Mesodermal cell (in vitro differentiated cells): ENCODE measurements at regions not wholly inside any gene's neighbourhood (a gene's known extent, or its start where the extent isn't known, plus 50 kb on each side); places are given as distances from the start of the nearest gene placed in this dataset.

Source experiments
- H3K27ac ChIP-seq: 2 replicates; pipeline ENCODE4 v1.7.0; 2013; ENCODE audit warnings: mild to moderate bottlenecking, low read depth, low read length, moderate library complexity; ENCODE audit not compliant: severe bottlenecking
- H3K36me3 ChIP-seq: 2 replicates; pipeline ENCODE4 v1.7.1; 2013; ENCODE audit warnings: mild to moderate bottlenecking, low read length, moderate library complexity; ENCODE audit not compliant: control insufficient read depth, insufficient read depth
- H3K4me1 ChIP-seq: one replicate; pipeline ENCODE4 v1.7.1; 2013; ENCODE audit warnings: mild to moderate bottlenecking, low read length; ENCODE audit not compliant: insufficient read depth, control insufficient read depth, poor library complexity, severe bottlenecking
- H3K4me3 ChIP-seq: 2 replicates; pipeline ENCODE4 v1.7.0; 2013; ENCODE audit warnings: low read length, control low read depth, mild to moderate bottlenecking; ENCODE audit not compliant: insufficient read depth, poor library complexity, severe bottlenecking; ENCODE audit errors: extremely low read depth
- H3K9me3 ChIP-seq: 2 replicates; pipeline ENCODE4 v1.7.1; 2013; ENCODE audit warnings: mild to moderate bottlenecking, low read length, moderate library complexity; ENCODE audit not compliant: control insufficient read depth
- WGBS, 2 experiments: methylation state at CpG; one replicate each; pipeline ENCODE4 v1.1.5; 2013; ENCODE audit warnings: missing lambda C conversion rate in 2 of 2; ENCODE audit not compliant: insufficient coverage in 2 of 2; 5-methylcytosine and 5-hydroxymethylcytosine counted together

DNA sequence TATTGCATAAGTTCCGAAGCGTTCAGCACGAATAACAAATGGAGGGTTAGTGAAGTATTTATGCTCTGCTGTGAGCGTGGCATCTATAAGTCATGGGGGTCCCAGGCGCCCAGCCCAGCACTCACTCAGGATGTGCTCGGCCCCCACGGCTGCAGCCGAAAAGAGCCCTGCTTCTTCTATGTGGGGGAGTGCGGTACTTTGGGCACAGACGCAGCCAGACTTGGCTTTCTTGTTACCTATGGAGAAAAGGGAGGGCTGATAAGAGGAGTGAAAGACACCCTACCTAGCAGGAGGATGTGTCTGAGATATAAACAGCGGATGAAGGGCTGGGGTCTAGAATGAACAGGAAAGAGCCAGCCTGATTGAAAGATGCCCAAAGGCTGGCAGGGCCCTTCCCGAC lies 51.4 kb downstream of the MRPL36 start:
- H3K36me3 ChIP-seq: no peaks in the 10 kb centered on the region
- H3K4me1 ChIP-seq: no peaks in the 10 kb centered on the region
- 81 to 95% methylated on average over 12 of the region's 12 CpGs for WGBS, 2 experiments
- H3K27ac ChIP-seq: no peak overlapping the region
- no peaks in the 10 kb centered on the region for H3K9me3 ChIP-seq
- H3K4me3 ChIP-seq: no peak overlapping the region

DNA sequence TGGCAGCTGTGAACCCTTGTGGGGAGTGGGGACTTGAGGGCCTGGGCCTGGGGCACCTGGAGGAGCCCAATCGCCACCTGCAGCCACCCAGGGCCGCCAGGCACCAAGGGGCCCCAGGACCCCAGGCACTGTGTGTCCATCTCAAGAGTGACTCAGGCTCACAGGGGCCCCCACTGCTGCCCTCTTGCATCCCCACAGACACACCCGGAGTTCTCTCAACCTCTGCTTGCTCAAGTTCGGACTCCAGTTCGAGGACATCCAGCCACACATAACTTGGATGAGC lies 51.9 kb downstream of the MRPL36 start:
- Histone ChIP-seq H3K36me3 (no peaks in the 10 kb centered on the region), H3K4me3 (no peak overlapping the region), H3K9me3 (no peaks in the 10 kb centered on the region), H3K4me1 (no peaks in the 10 kb centered on the region), H3K27ac (no peak overlapping the region)
- 83 to 97% methylated on average over 2 to 5 of the region's 5 CpGs for WGBS, 2 experiments

DNA sequence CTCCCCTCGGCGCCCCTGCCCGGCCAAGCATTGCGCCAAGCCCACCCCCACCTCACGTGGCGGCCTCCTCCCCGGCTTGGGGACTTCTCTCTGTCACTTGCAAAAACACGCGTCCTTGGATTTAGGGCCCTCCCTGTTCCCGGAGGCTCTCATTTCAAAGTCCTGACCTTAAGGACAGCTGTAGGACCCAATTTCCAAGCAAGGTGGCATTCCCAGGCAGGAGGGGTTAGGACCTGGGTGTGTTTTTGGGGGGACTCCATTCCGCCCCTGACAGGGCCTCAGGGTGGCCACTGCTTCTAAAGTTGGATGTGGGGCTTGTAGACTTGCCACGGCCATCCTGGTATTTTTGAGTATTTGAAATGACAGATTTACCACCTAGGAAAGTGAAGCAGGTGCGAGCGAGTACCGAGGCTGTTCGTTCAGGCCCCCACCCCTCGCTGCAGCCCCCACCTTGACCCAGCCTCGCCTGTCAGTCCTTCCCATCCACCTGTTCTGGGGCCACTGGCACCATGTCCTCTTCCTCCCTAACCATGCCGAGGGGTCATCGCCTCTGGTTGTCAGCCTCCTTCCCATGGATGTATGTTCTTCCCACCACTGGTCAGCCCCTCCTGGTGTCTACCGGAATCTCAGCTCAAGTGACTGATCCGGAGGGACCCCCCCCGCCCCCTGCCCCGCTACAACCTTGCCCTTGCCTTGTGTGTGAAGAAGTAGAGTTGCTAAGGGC lies 52.4 kb downstream of the MRPL36 start:
- H3K4me1 ChIP-seq: no peaks in the 10 kb centered on the region
- H3K36me3 ChIP-seq: no peaks in the 10 kb centered on the region
- no peak overlapping the region for H3K4me3 ChIP-seq
- 94 to 95% methylated on average over 17 to 23 of the region's 24 CpGs for WGBS, 2 experiments
- H3K9me3 ChIP-seq: no peaks in the 10 kb centered on the region
- no peak overlapping the region for H3K27ac ChIP-seq

DNA sequence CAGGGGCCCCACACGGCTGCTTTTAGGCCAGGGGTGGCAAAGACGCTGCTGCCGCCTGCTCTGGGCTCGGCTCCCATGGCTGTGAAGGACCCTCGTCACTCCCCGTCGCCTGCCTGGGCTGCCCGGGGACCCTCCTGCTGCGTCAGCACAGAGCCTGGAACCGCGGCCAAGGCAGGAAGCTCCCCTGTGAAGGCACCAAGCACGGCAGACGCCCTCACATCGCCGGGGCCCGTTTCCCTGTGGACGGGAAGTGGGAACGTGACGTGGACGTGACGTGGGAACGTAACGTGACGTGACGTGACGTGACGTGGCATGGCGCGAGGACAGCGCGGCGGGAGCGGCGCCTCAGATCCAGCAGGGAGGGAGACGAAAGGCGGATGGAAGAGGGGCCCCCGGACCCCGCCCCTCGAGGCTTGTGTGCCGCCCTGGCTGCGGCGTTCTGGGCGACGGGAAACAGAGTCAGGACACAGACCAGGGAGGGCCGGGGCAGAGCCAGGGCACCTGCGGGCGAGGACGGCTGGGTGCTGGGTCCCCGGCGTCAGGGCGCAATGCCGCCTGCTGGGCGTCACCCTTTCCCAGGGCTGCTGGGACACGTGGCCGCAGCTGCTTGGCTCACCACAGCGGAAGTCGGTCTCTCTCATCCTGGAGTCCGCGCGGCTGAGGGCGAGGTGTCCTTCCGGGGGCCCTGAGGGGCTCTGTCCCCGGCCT lies 53.1 kb downstream of the MRPL36 start:
- Histone ChIP-seq H3K36me3 (no peaks in the 10 kb centered on the region), H3K9me3 (no peaks in the 10 kb centered on the region), H3K27ac (no peak overlapping the region), H3K4me3 (no peak overlapping the region), H3K4me1 (no peaks in the 10 kb centered on the region)
- WGBS, 2 experiments: 94 to 96% methylated on average over 59 to 62 of the region's 63 CpGs

DNA sequence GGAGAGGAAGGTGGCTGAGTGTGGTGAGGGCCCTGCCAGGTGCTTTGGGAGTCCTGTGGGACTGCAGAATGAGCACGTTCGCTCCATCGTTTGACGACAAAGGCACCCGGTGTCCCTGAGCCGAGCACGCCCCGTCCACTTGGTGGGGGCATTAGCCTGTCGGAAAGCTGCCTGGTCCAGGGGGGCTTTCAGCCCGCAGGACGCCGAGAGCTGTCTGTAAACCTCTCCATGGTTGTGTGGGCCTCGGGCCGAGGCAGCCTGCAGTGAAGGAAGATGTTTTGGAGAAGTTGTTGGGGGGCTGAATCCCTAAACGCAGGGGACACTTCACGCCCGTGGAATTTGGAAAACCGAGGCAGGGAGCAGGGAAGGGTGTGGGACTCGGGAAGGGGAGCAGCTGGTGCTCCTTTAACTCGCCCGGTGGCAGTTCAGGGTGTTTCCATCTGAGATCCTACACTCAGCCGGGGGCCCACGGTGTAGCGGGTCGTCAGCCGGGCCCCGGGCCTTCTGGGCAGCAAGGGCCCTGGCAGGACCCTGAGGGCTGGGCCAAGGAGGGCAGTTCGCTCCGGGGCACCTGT lies 53.8 kb downstream of the MRPL36 start:
- H3K4me3 ChIP-seq: no peak overlapping the region
- 90 to 93% methylated on average over 27 to 28 of the region's 29 CpGs for WGBS, 2 experiments
- no peaks in the 10 kb centered on the region for H3K4me1 ChIP-seq
- no peak overlapping the region for H3K27ac ChIP-seq
- no peaks in the 10 kb centered on the region for H3K9me3 ChIP-seq
- H3K36me3 ChIP-seq: no peaks in the 10 kb centered on the region

DNA sequence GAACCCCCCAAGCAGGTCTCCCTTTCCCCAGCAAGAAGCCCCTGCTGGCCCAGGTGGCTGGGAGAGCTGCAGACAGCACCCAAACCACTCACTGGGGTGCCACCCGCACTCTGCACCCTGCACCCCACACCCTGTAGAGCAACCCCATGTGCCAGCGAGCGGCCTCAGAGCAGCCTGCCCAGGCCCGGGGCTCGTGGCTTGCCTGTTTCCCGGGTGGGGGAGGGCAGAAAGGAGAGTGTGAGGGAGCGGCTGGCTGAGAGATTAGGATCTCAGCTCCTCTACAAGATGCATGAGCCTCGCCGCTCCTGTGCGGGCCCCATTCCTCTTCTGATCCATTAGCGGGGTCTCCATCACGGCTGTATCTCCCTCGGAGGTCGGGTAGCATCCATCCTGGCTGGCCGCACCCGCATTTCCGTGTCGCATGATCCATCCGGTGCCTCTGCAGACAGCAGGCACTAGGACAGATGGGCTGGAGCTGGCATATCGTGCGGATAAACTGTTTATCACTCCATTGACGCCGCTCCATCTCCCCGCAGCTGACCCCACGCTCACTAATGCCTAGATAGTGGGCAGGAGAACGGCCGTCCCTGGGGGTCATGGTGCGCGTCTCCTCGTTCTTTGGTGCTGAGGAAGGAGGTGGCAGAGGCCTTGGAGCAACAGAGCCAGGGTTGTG lies 54.4 kb downstream of the MRPL36 start:
- WGBS, 2 experiments: 93 to 94% methylated on average over 21 of the region's 30 CpGs
- no peak overlapping the region for H3K27ac ChIP-seq
- peaks cover 2% of the 10 kb centered on the region for H3K9me3 ChIP-seq
- H3K4me1 ChIP-seq: no peaks in the 10 kb centered on the region
- no peak overlapping the region for H3K4me3 ChIP-seq
- H3K36me3 ChIP-seq: no peaks in the 10 kb centered on the region

DNA sequence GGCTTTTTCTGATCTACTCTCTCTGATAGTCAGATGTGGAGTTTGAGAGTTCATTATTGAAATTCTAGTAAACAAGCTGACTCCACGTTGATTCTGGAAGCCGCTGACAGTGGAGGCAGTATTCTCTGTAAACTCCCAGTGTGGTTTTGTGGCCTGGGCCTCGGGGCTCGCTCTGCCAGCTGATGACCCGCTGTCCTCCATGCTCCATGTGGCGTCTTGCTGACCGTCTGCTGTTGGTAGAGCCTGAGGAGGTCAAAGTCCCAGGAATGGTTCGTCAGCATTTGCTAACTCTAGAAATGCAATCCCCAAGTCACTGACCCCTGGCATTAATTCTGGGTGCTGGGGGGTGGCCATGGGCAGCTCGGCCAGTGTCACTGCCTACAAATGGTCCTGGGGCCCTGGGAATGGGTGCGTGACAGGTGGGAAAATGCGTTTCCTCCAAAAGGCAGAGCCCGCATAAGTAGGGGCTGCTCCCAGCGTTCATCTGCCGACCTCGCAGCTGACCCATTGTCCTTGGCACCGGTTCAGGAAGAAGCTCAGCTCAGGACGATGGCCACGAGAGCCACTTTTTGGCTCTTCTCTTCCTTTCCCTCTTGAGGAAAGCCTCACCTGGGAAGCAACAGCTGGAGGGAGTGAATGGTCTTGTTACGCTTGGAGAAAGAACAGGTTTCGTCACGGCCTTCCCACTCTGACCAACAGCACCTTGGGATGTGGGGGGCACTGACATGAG lies 55.1 kb downstream of the MRPL36 start:
- Histone ChIP-seq H3K36me3 (no peaks in the 10 kb centered on the region), H3K9me3 (peaks cover 8% of the 10 kb centered on the region), H3K27ac (no peak overlapping the region), H3K4me3 (no peak overlapping the region), H3K4me1 (no peaks in the 10 kb centered on the region)
- 93 to 94% methylated on average over 19 to 21 of the region's 21 CpGs for WGBS, 2 experiments

DNA sequence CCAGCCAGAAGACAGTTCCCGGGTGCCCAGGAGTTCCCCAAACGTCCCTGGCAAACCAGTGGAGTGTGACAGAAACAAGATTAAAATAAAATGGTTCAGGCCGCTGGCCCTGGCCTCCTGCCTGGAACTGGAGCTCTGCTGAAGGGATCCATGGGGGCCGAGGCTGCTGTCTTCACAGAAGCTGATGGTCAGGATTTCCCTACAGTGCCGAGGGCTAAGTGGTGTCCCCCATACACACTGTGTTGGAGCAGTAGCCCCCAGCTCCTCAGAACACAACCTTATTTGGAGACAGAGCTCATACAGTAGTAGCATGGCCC lies 55.9 kb downstream of the MRPL36 start:
- Histone ChIP-seq H3K4me1 (no peaks in the 10 kb centered on the region), H3K36me3 (no peaks in the 10 kb centered on the region), H3K4me3 (no peak overlapping the region), H3K9me3 (peaks cover 11% of the 10 kb centered on the region), H3K27ac (no peak overlapping the region)
- WGBS, 2 experiments: 82 to 89% methylated on average over 4 to 5 of the region's 5 CpGs

DNA sequence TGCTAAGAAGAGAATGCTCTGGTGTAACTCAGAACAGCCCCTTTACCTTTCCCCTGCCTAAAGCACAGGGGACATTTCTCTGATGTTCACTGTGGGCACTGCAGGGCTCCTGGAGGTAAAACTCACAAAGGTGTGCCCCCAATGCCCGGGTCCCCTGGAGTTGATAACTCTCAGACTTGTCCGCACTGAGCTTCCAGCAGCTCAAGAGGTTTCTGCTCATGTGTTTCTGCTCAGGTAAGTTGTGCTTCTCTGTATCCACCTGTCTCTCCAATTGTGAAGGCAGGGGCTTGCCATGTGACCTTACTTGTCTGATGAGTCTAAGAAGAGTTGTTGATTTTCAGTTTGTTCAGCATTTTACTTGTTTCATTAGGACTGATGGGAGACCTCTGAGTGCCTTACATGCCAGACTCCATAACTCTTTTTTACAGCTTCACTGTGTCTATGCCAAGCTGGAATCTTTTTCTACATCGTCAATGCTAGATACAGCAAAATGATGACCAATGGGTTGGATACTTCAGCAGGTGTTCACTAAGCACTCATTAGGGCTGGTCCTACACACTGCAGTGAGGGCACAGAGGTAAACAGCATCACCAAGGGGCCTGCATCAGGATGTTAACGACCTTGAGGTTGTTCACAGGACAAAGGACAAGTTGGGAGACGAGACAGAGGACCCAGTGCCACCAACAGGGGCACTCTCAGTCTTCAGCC lies 56.4 kb downstream of the MRPL36 start:
- Histone ChIP-seq H3K36me3 (no peaks in the 10 kb centered on the region), H3K4me1 (no peaks in the 10 kb centered on the region), H3K4me3 (no peak overlapping the region), H3K27ac (no peak overlapping the region), H3K9me3 (peaks cover 11% of the 10 kb centered on the region)
- WGBS, 2 experiments: 74 to 87% methylated on average over 5 of the region's 5 CpGs

DNA sequence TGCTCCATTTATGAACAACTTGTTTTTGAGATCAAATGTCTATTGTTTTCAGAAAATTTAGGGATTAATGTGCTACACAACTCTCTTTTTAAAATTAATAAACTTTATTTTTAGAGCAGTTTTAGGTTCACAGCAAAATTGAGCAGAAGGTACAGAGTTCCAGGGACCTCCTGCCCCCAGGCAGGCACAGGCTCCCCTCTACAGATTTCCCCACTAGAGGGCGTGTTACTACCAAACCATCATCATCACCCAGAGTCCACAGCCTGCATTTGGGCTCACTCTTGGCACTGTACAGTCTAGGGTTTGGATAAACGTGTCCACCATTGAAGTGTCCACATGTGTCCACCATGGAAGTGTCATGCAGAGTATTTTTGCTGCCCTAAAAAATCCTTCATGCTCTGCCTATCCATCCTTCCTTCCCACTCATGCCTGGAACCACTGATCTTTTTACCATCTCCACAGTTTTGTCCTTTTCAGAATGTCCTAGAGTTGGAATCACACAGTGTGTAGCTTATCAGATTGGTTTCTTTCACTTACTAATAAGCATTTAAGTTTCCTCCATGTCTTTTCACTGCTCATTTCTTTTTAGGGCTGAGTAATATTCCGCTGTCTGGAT lies 61.7 kb downstream of the MRPL36 start:
- Histone ChIP-seq H3K4me1 (no peaks in the 10 kb centered on the region), H3K9me3 (peaks cover 11% of the 10 kb centered on the region), H3K27ac (no peak overlapping the region), H3K4me3 (no peak overlapping the region), H3K36me3 (no peaks in the 10 kb centered on the region)
- WGBS, 2 experiments: 0 to 14% methylated on average over 1 to 2 of the region's 3 CpGs
